ENCODE measurements at regions not wholly inside any gene's neighbourhood (a gene's known extent, or its start where the extent isn't known, plus 50 kb on each side); places are given as distances from the start of the nearest gene placed in this dataset.

GRCh38 chr6:169932491-169932890 lies 181.1 kb downstream of the ERMARD start:
- no peak for TF ChIP-seq GATA2 (IDR thresholded peaks at IDR 0.05; ENCODE audit: low read depth, low read length)
- TF ChIP-seq GATA3 (IDR thresholded peaks at IDR 0.05; ENCODE audit: low read depth, low read length) = no peak
